H1 (cell line): ENCODE measurements at regions not wholly inside any gene's neighbourhood (a gene's known extent, or its start where the extent isn't known, plus 50 kb on each side); places are given as distances from the start of the nearest gene placed in this dataset.

Source experiments
- CTCF ChIA-PET: fragments of 300-600 bp; sonication (Branson Sonifier 250); formaldehyde crosslinking; loops from one replicate; lab custom pipeline; 2021; ENCODE audit not compliant: partially characterized antibody; lab: Charles Lee
- POLR2A ChIA-PET: fragments of 300-600 bp; sonication (Branson Sonifier 250); formaldehyde crosslinking; loops from one replicate; lab custom pipeline; 2021; ENCODE audit warnings: inconsistent platforms; ENCODE audit not compliant: partially characterized antibody; lab: Charles Lee
- DNase-seq, 2 experiments: peaks; one replicate each; pipeline versions ENCODE4 v3.0.0 to v3.0.0-alpha.2; 2010 to 2022; ENCODE audit warnings: low spot score in 2 of 2, low read depth in 1 of 2, mixed read lengths in 1 of 2
- FAIRE-seq: peaks from 2 replicates; lab custom pipeline; 2011; peaks lifted over from hg19 to GRCh38; lab: Jason Lieb, UNC
- H2AFZ ChIP-seq: 2 replicates; pipeline ENCODE4 v1.8.1; 2012; ENCODE audit warnings: low read length, inconsistent platforms
- H2AK5ac ChIP-seq: 2 replicates; pipeline ENCODE4 v1.6.1; 2013; ENCODE audit warnings: low read depth, low read length
- H2BK120ac ChIP-seq: replicated peaks from 2 replicates; pipeline ENCODE3; 2013; ENCODE audit warnings: low read depth, low read length, inconsistent platforms
- H2BK12ac ChIP-seq: 2 replicates; pipeline ENCODE4 v1.6.1; 2013; ENCODE audit warnings: low read depth, low read length
- H2BK15ac ChIP-seq: 2 replicates; pipeline ENCODE4 v1.6.1; 2013; ENCODE audit warnings: low read length
- H2BK20ac ChIP-seq: 2 replicates; pipeline ENCODE4 v1.6.1; 2013; ENCODE audit warnings: low read length
- H2BK5ac ChIP-seq: 2 replicates; pipeline ENCODE4 v1.6.1; 2013; ENCODE audit warnings: low read depth, low read length
- H3K14ac ChIP-seq: 2 replicates; pipeline ENCODE4 v1.6.1; 2013; ENCODE audit warnings: inconsistent platforms; ENCODE audit not compliant: insufficient read length
- H3K18ac ChIP-seq: 2 replicates; pipeline ENCODE4 v1.6.1; 2013; ENCODE audit warnings: low read length; ENCODE audit errors: extremely low read depth
- H3K23ac ChIP-seq: 2 replicates; pipeline ENCODE4 v1.6.1; 2013; ENCODE audit warnings: inconsistent platforms; ENCODE audit not compliant: insufficient read length
- H3K23me2 ChIP-seq: 2 replicates; pipeline ENCODE4 v1.6.1; 2013; ENCODE audit warnings: low read depth, low read length
- H3K27ac ChIP-seq: 2 replicates; pipeline ENCODE4 v1.6.1; 2011; ENCODE audit warnings: low read depth, low read length, inconsistent platforms
- H3K27me3 ChIP-seq, 4 experiments: replicated peaks in 1 of 4; 1 replicate in 1 of 4; 2 replicates in 3 of 4; pipeline versions ENCODE4 v1.6.1 to v1.8.1; 2011 to 2013; ENCODE audit warnings: low read length in 3 of 4, mild to moderate bottlenecking in 3 of 4, inconsistent platforms in 2 of 4, mixed read lengths in 2 of 4, moderate library complexity in 1 of 4; ENCODE audit not compliant: control insufficient read depth in 3 of 4, insufficient read depth in 3 of 4; ENCODE audit errors: extremely low read depth in 1 of 4
- H3K36me3 ChIP-seq, 4 experiments: 2 replicates each; pipeline versions ENCODE4 v1.6.1 to v1.8.1; 2011 to 2013; ENCODE audit warnings: mild to moderate bottlenecking in 4 of 4, low read length in 3 of 4, moderate library complexity in 2 of 4, control low read depth in 1 of 4, inconsistent platforms in 1 of 4; ENCODE audit not compliant: insufficient read depth in 4 of 4, control insufficient read depth in 2 of 4
- H3K4ac ChIP-seq: replicated peaks from 2 replicates; pipeline ENCODE3; 2013; ENCODE audit warnings: low read length, low read depth, mixed read lengths, inconsistent platforms; ENCODE audit not compliant: insufficient read length
- H3K4me1 ChIP-seq, 4 experiments: replicated peaks in 1 of 4; 1 replicate in 1 of 4; 2 replicates in 3 of 4; pipeline versions ENCODE4 v1.6.1 to v1.8.1; 2011 to 2013; ENCODE audit warnings: low read length in 3 of 4, inconsistent platforms in 2 of 4, mixed read lengths in 1 of 4; ENCODE audit not compliant: insufficient read depth in 4 of 4, control insufficient read depth in 3 of 4
- H3K4me2 ChIP-seq, 2 experiments: 2 replicates each; pipeline versions ENCODE4 v1.6.1 to v1.8.1; 2011 to 2013; ENCODE audit warnings: low read depth in 2 of 2, low read length in 2 of 2, control low read depth in 1 of 2, inconsistent platforms in 1 of 2, mild to moderate bottlenecking in 1 of 2; ENCODE audit not compliant: insufficient read depth in 1 of 2
- H3K4me3 ChIP-seq, 4 experiments: fragments of 200-600, 300-600 bp in 1 of 4; sonication (generic), shearing (Covaris generic), sonication (Bioruptor Twin) in 1 of 4; 2 replicates each; pipeline versions ENCODE4 v1.5.1 to v1.8.1; 2011 to 2016; ENCODE audit warnings: low read length in 4 of 4, low read depth in 3 of 4, control low read depth in 2 of 4, inconsistent platforms in 2 of 4, mild to moderate bottlenecking in 2 of 4, mixed read lengths in 1 of 4, moderate library complexity in 1 of 4; ENCODE audit not compliant: insufficient read depth in 2 of 4; ENCODE audit errors: extremely low read depth in 1 of 4
- H3K56ac ChIP-seq: replicated peaks from 2 replicates; pipeline ENCODE3; 2013; ENCODE audit warnings: low read depth, mild to moderate bottlenecking, mixed read lengths, low read length, inconsistent platforms; ENCODE audit not compliant: insufficient read length
- H3K79me1 ChIP-seq: 2 replicates; pipeline ENCODE4 v1.6.1; 2013; ENCODE audit warnings: low read depth, low read length, control low read depth
- H3K79me2 ChIP-seq, 2 experiments: 2 replicates each; pipeline versions ENCODE4 v1.6.1 to v1.8.1; 2012 to 2013; ENCODE audit warnings: low read length in 2 of 2, mild to moderate bottlenecking in 2 of 2, inconsistent platforms in 1 of 2; ENCODE audit not compliant: insufficient read depth in 2 of 2, control insufficient read depth in 1 of 2
- H3K9ac ChIP-seq, 4 experiments: replicated peaks in 1 of 4; 1 replicate in 1 of 4; 2 replicates in 3 of 4; pipeline versions ENCODE4 v1.6.1 to v1.8.1; 2011 to 2013; ENCODE audit warnings: low read depth in 3 of 4, low read length in 3 of 4, control low read depth in 2 of 4, mild to moderate bottlenecking in 2 of 4, moderate library complexity in 2 of 4, inconsistent platforms in 1 of 4; ENCODE audit errors: extremely low read depth in 1 of 4
- H3K9me3 ChIP-seq, 2 experiments: 2 replicates each; pipeline versions ENCODE4 v1.6.1 to v1.8.1; 2012 to 2013; ENCODE audit warnings: mild to moderate bottlenecking in 2 of 2, moderate library complexity in 2 of 2, control low read depth in 1 of 2, inconsistent platforms in 1 of 2, low read depth in 1 of 2, low read length in 1 of 2, mixed read lengths in 1 of 2; ENCODE audit not compliant: insufficient read depth in 2 of 2
- H4K20me1 ChIP-seq, 2 experiments: replicated peaks in 1 of 2; 2 replicates each; pipeline versions ENCODE3 to v1.8.1; 2011 to 2013; ENCODE audit warnings: inconsistent platforms in 2 of 2, low read length in 2 of 2, mild to moderate bottlenecking in 1 of 2; ENCODE audit not compliant: insufficient read depth in 2 of 2, control insufficient read depth in 1 of 2
- H4K5ac ChIP-seq: 2 replicates; pipeline ENCODE4 v1.6.1; 2013; ENCODE audit warnings: low read length, low read depth, mixed read lengths, inconsistent platforms; ENCODE audit not compliant: insufficient read length
- H4K8ac ChIP-seq: 2 replicates; pipeline ENCODE4 v1.8.0; 2013; ENCODE audit warnings: mild to moderate bottlenecking, moderate library complexity, low read length, inconsistent platforms; ENCODE audit not compliant: insufficient read depth; ENCODE audit errors: extremely low read depth
- H4K91ac ChIP-seq: replicated peaks from 2 replicates; pipeline ENCODE3; 2013; ENCODE audit warnings: low read length, mixed read lengths, inconsistent platforms; ENCODE audit not compliant: insufficient read length
- BCL11A ChIP-seq, 2 experiments: IDR thresholded peaks; one replicate each; pipeline ENCODE4 v1.6.1; 2011; ENCODE audit warnings: low read depth in 2 of 2, low read length in 2 of 2, mild to moderate bottlenecking in 2 of 2
- CTBP2 ChIP-seq: IDR thresholded peaks from 2 replicates; pipeline ENCODE4 v1.7.0; 2011; ENCODE audit warnings: borderline replicate concordance, mild to moderate bottlenecking, moderate library complexity, mixed read lengths, low read length; ENCODE audit not compliant: insufficient read depth, insufficient read length
- FOSL1 ChIP-seq: IDR thresholded peaks from 2 replicates; pipeline ENCODE4 v1.6.1; 2011; ENCODE audit warnings: mild to moderate bottlenecking, low read depth, low read length, moderate library complexity; ENCODE audit not compliant: insufficient read depth
- KDM1A ChIP-seq: fragments of 200-600, 300-600 bp; sonication (generic); IDR thresholded peaks from 2 replicates; pipeline ENCODE4 v1.7.1; 2016; ENCODE audit warnings: mild to moderate bottlenecking, low read length, borderline replicate concordance
- NANOG ChIP-seq: IDR thresholded peaks from 2 replicates; pipeline ENCODE4 v1.6.1; 2011; ENCODE audit warnings: low read length, low read depth, mild to moderate bottlenecking, inconsistent platforms; ENCODE audit not compliant: insufficient read depth, poor library complexity, severe bottlenecking
- POLR2AphosphoS5 ChIP-seq: IDR thresholded peaks from 2 replicates; pipeline ENCODE4 v1.6.1; 2011; ENCODE audit warnings: low read depth, low read length
- RNF2 ChIP-seq: fragments of 200-900, 300-1000 bp; sonication (generic); IDR thresholded peaks from 2 replicates; pipeline ENCODE4 v1.7.1; 2016; ENCODE audit warnings: borderline replicate concordance, low read depth, mild to moderate bottlenecking, antibody characterized with exemption, low read length; ENCODE audit not compliant: poor library complexity, severe bottlenecking; ENCODE audit errors: missing control alignments
- SIX5 ChIP-seq: IDR thresholded peaks from 2 replicates; pipeline ENCODE4 v1.6.1; 2011; ENCODE audit warnings: mild to moderate bottlenecking, low read depth, low read length
- SRF ChIP-seq: IDR thresholded peaks from 2 replicates; pipeline ENCODE4 v1.6.1; 2011; ENCODE audit warnings: mild to moderate bottlenecking, low read depth, low read length, moderate library complexity
- SUZ12 ChIP-seq: fragments of 200-600 bp; sonication (generic); IDR thresholded peaks from 2 replicates; pipeline ENCODE4 v1.6.1; 2012; ENCODE audit warnings: mild to moderate bottlenecking, inconsistent platforms, low read length, moderate library complexity, mixed read lengths
- TCF12 ChIP-seq: IDR thresholded peaks from 2 replicates; pipeline ENCODE4 v1.6.1; 2011; ENCODE audit warnings: low read depth, mild to moderate bottlenecking, low read length
- TEAD4 ChIP-seq: IDR thresholded peaks from 2 replicates; pipeline ENCODE4 v1.6.1; 2012; ENCODE audit warnings: low read depth, low read length, inconsistent platforms, mixed read lengths
- YY1 ChIP-seq: IDR thresholded peaks from 2 replicates; pipeline ENCODE4 v1.6.1; 2011; ENCODE audit warnings: low read depth, mild to moderate bottlenecking, low read length
- WGBS, 2 experiments: shearing (Covaris generic) in 1 of 2; methylation state at CpG; one replicate each; pipeline versions ENCODE4 v1.1.6 to v1.1.7; 2013 to 2015; ENCODE audit warnings: low lambda C conversion rate in 2 of 2, mixed read lengths in 2 of 2, inconsistent platforms in 1 of 2, low coverage in 1 of 2, missing lambda C conversion rate in 1 of 2; ENCODE audit not compliant: insufficient replicate concordance in 2 of 2, insufficient coverage in 1 of 2, insufficient read length in 1 of 2; ENCODE audit errors: extremely low coverage in 1 of 2, missing lambda C conversion rate in 1 of 2; 5-methylcytosine and 5-hydroxymethylcytosine counted together
- TF ChIP-seq, protein P1 (sequence below): IDR thresholded peaks from 2 replicates; pipeline ENCODE4 v1.6.1; 2011; ENCODE audit warnings: low read depth, mild to moderate bottlenecking, low read length; ENCODE audit not compliant: insufficient read depth

DNA sequence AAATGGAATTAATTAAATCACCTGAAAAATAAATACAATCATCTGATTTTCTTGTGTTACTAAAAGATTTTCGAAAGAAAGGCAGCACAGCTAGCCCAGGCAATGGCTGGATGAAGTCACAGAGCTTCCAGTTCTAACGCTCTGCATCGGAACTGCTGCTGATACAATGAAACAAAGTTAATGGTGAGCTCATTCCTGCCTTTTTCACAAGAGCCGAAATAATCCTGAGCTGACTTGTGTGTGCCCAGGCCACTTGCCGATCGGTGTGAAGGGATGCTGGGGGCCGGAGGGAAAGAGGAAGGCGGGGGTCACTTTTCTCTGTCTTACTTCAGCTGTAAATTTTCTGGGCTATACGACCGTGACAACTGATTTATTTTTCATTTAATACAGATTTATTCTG lies 149.5 kb downstream of the INO80D start:
- H2AFZ ChIP-seq, result peak overlapping the region; percentile 27; the same call in 1 of the 2 replicates
- TF ChIP-seq SIX5 (no peak), POLR2AphosphoS5 (no peak), FOSL1 (no peak), CTBP2 (no peak), NANOG (no peak), SUZ12 (no peak), TCF12 (no peak), RNF2 (no peak), YY1 (no peak), TEAD4 (no peak), KDM1A (no peak), SRF (no peak), BCL11A (IDR thresholded peaks at IDR 0.05; ENCODE audit: low read depth in 2 of 2, low read length in 2 of 2) (no peak)
- TF ChIP-seq, protein P1, sequence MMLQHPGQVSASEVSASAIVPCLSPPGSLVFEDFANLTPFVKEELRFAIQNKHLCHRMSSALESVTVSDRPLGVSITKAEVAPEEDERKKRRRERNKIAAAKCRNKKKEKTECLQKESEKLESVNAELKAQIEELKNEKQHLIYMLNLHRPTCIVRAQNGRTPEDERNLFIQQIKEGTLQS, result no peak

More for the DNA sequence above, 149.5 kb downstream of the INO80D start:
- POLR2A ChIA-PET, result interaction anchor here (1.0 kb wide), 1 partner anchor 8 kb away, joined by 3 read pairs; no protein-coding TSS in a partner anchor
- no peak overlapping the region for H3K4ac ChIP-seq
- H3K27me3 ChIP-seq, result no peaks in the 10 kb centered on the region
- H4K8ac ChIP-seq, result no peak overlapping the region
- H3K79me1 ChIP-seq, result no peaks in the 10 kb centered on the region
- no peaks in the 10 kb centered on the region for H3K4me1 ChIP-seq
- no peaks in the 10 kb centered on the region for H3K36me3 ChIP-seq
- 89% methylated on average over 10 of the region's 10 CpGs; no CpG with 5 or more reads in 1 of the 2 experiments for WGBS, 2 experiments
- H3K56ac ChIP-seq, result no peak overlapping the region
- H2BK20ac ChIP-seq, result no peak overlapping the region
- no peak overlapping the region for H2BK12ac ChIP-seq
- no peak overlapping the region for H2BK5ac ChIP-seq
- H3K4me3 ChIP-seq, result no peak overlapping the region
- no peaks in the 10 kb centered on the region for H3K79me2 ChIP-seq
- H4K20me1 ChIP-seq, result no peaks in the 10 kb centered on the region
- no peak overlapping the region for H3K23ac ChIP-seq
- no peaks in the 10 kb centered on the region for H3K23me2 ChIP-seq
- no peak overlapping the region for H2AK5ac ChIP-seq
- H3K18ac ChIP-seq, result no peak overlapping the region
- H2BK120ac ChIP-seq, result no peak overlapping the region
- CTCF ChIA-PET, result interaction anchor here (0.6 to 5.2 kb wide), 9 partner anchors 10 to 161 kb away, joined by 3 to 98 read pairs (median 5); no protein-coding TSS in a partner anchor
- no peak overlapping the region for H3K14ac ChIP-seq
- no peak overlapping the region for H4K5ac ChIP-seq
- no peak overlapping the region for H2BK15ac ChIP-seq
- no peak for DNase-seq
- H3K4me2 ChIP-seq, result no peak overlapping the region
- H3K27ac ChIP-seq, result no peak overlapping the region
- no peaks in the 10 kb centered on the region for H3K9me3 ChIP-seq
- no peak overlapping the region for H3K9ac ChIP-seq
- no peak overlapping the region for H4K91ac ChIP-seq
- no peak for FAIRE-seq
